Astrocyte of the cerebellum (primary cell): ENCODE measurements at regions not wholly inside any gene's neighbourhood (a gene's known extent, or its start where the extent isn't known, plus 50 kb on each side); places are given as distances from the start of the nearest gene placed in this dataset.
A peak's percentile ranks its signal among the peaks of the same experiment; 100 is the strongest.

ENCODE experiments used
- DNase-seq: peaks from one replicate; pipeline ENCODE4 v3.0.0-alpha.2; 2011; ENCODE audit warnings: low read depth
- H3K4me3 ChIP-seq: 2 replicates; pipeline ENCODE4 v1.5.1; 2011; ENCODE audit warnings: mild to moderate bottlenecking, low read depth, low read length, moderate library complexity
- in situ Hi-C: cut with HindIII; loops from 2 replicates; pipeline ENCODE4 v1.10.0; 2017; ENCODE audit warnings: low sequenced_read_pairs
- TF ChIP-seq, protein P1 (sequence below): IDR thresholded peaks from 2 replicates; pipeline ENCODE4 v1.5.1; 2012; ENCODE audit warnings: low read length, low read depth, moderate library complexity, mild to moderate bottlenecking; ENCODE audit errors: missing control alignments

DNA sequence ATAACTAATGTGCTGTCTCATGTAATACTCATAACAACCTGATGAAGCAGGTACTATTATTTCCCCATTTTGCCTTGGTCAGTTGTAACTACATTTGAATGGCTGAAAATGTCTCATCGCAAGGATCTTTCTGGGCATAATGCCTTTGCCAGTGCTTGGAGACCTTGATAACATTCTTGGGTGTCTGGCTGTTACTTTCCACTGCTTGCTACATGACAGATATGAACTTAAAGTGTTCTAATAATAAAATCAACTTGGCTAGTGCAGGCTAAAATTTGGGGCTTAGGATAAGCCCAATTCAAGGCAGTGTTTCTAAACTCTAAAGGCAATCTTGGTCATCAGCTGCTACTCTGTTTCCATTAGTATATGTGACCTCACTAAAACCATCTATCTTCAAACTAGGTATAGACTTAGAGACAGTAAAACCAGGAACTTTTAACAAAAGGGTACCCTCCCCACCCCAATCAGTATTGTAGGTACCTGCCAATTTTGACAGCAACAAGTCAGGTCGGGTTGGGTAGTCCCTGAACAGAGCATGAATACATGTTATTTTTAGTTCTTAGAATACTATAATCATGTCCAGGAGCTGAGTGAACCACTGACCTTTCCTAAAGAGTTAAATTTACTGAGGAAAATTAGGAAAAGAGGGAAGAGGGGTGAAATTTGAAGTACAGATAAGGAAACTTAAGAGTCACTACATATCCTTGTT is 68.2 kb upstream of the AHR start:
- no peak for DNase-seq
- in situ Hi-C loops, result no loop called here
- TF ChIP-seq, protein P1, sequence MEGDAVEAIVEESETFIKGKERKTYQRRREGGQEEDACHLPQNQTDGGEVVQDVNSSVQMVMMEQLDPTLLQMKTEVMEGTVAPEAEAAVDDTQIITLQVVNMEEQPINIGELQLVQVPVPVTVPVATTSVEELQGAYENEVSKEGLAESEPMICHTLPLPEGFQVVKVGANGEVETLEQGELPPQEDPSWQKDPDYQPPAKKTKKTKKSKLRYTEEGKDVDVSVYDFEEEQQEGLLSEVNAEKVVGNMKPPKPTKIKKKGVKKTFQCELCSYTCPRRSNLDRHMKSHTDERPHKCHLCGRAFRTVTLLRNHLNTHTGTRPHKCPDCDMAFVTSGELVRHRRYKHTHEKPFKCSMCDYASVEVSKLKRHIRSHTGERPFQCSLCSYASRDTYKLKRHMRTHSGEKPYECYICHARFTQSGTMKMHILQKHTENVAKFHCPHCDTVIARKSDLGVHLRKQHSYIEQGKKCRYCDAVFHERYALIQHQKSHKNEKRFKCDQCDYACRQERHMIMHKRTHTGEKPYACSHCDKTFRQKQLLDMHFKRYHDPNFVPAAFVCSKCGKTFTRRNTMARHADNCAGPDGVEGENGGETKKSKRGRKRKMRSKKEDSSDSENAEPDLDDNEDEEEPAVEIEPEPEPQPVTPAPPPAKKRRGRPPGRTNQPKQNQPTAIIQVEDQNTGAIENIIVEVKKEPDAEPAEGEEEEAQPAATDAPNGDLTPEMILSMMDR, result no peak
- H3K4me3 ChIP-seq, result no peak overlapping the region

DNA sequence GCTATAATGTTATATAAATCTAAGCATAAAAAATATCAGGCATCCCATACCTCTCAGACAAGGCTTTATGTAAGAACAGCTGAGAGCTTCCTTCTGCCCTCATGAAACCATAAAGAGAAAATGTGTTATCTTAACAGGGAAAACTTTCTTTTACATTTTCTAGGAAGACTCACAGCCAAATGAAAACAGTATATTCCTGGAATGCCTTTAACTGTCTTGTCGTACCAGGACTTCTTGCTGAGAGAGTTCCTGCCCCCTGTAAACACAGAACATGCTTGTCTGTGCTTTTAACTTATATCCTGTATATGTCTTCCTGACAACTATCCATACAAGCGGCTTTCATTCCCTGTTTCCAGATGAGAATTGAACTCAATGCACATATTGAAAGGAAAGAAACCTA is 64.8 kb upstream of the AHR start:
- TF ChIP-seq, protein P1, result no peak
- no peak for DNase-seq
- in situ Hi-C loops, result no loop called here
- no peak overlapping the region for H3K4me3 ChIP-seq

DNA sequence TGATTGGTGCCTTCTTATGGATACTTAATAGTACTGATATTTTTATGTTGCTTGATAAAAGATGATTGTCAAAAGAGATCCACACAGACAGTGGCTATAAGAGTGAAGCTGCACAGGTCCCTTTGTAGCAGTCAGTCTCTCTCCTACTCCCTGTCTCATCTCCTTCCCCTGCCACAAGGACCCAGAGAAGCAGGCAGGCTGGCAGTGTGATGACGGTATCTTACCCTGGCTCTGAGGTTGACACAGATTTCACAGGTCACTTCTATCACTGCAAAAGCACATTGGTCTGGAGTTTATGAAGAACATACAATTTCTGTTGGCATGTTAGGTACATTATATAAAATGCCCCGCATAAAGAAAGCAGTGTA is 64.4 kb upstream of the AHR start:
- in situ Hi-C loops, result no loop called here
- DNase-seq, result no peak
- no peak overlapping the region for H3K4me3 ChIP-seq
- TF ChIP-seq, protein P1, result no peak

DNA sequence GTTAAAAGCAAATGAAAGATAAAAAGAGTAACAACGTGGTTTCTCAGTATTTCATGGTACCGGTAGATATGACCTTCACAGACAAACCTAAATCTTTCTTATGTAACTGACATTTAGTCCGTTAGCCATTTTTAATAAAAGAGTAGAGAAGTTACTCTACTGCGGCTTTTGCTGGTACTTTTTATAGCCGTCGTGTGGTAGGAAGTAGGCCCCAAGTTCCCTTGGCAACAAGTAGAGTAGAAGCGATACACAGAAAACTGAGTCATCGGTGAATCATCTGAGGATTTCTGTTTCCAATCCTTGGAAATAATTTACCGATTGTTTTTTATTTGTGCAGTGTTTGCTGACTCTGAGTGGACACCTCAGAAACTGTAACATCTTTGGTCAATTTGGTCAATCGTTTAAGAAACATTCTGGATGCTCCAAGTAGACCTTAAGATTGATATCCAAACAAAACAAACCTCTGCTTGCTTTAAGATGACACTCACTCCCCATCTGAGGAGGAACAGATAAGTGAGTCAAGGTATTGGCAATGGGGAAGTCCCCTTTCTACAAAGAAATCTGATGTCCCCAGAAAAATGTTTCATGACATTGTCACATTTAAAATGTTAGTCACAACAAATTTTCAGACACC is 63.9 kb upstream of the AHR start:
- in situ Hi-C loops, result no loop called here
- no peak overlapping the region for H3K4me3 ChIP-seq
- DNase-seq, result peak; percentile 91
- TF ChIP-seq, protein P1, result no peak

DNA sequence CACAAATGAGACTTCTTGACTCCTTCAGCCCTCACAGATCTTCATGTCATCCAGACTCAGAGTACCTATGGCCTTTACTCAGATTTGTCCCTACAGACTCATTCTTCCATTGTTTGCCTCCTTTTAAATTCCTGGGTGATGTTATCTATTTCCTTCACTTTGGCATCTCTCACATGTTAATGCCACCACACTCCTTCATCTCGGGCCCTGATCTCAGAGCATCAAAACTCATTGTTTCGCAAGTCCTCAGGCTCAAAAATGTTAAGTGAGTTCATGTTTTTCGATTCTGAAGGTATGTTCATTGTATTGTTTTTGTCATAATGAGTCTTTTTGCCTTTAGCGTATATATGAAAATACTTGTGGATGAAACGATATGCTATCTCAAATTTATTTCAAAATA is 62.3 kb upstream of the AHR start:
- H3K4me3 ChIP-seq, result no peak overlapping the region
- in situ Hi-C loops, result no loop called here
- TF ChIP-seq, protein P1, result no peak
- DNase-seq, result no peak

DNA sequence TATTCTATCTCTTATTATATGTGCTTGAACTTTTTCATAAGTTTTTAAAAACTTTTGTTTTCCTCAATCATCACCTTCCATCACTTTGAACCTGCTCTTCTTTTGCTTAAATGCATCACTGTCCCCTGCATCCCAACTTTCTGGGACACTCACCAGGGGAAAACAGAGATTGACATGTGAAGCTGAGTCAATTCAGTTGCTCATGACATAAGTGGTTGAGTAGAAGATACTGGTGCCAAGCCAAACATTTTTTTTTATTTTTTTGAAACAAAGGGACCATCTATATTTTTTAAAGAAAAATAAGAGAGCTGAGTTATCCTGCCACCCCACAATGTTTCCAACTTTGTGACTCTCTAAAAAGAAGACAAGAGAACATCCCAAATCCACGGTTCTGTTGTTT is 61.8 kb upstream of the AHR start:
- DNase-seq, result no peak
- no peak overlapping the region for H3K4me3 ChIP-seq
- in situ Hi-C loops, result no loop called here
- TF ChIP-seq, protein P1, result no peak
